ENCODE measurements at regions not wholly inside any gene's neighbourhood (a gene's known extent, or its start where the extent isn't known, plus 50 kb on each side); places are given as distances from the start of the nearest gene placed in this dataset.

DNA sequence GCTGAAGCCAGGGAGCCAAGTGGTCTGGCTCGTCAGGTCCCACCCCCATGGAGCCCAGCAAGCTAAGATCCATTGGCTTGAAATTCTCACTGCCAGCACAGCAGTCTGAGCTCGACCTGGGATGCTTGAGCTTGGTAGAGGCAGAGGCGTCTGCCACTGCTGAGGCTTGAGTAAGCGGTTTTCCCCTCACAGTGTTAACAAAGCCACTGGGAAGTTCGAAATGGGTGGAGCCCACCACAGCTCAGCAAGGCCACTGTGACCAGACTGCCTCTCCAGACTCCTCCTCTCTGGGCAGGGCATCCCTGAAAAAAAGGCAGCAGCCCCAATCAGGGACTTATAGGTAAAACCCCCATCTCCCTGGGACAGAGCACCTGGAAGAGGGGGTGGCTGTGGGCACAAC is 353.8 kb downstream of the NAP1L3 start:
- TF ChIP-seq, protein P1, sequence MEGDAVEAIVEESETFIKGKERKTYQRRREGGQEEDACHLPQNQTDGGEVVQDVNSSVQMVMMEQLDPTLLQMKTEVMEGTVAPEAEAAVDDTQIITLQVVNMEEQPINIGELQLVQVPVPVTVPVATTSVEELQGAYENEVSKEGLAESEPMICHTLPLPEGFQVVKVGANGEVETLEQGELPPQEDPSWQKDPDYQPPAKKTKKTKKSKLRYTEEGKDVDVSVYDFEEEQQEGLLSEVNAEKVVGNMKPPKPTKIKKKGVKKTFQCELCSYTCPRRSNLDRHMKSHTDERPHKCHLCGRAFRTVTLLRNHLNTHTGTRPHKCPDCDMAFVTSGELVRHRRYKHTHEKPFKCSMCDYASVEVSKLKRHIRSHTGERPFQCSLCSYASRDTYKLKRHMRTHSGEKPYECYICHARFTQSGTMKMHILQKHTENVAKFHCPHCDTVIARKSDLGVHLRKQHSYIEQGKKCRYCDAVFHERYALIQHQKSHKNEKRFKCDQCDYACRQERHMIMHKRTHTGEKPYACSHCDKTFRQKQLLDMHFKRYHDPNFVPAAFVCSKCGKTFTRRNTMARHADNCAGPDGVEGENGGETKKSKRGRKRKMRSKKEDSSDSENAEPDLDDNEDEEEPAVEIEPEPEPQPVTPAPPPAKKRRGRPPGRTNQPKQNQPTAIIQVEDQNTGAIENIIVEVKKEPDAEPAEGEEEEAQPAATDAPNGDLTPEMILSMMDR (IDR thresholded peaks at IDR 0.05; ENCODE audit: extremely low read depth, missing control alignments) = no peak
- no peak for DNase-seq (ENCODE audit: low spot score)
